CMK (cell line): ENCODE measurements at regions not wholly inside any gene's neighbourhood (a gene's known extent, or its start where the extent isn't known, plus 50 kb on each side); places are given as distances from the start of the nearest gene placed in this dataset.
A peak's percentile ranks its signal among the peaks of the same experiment; 100 is the strongest.

Experiments
- DNase-seq: peaks from one replicate; pipeline ENCODE4 v3.0.0-alpha.2; 2010; ENCODE audit warnings: low read depth

DNA sequence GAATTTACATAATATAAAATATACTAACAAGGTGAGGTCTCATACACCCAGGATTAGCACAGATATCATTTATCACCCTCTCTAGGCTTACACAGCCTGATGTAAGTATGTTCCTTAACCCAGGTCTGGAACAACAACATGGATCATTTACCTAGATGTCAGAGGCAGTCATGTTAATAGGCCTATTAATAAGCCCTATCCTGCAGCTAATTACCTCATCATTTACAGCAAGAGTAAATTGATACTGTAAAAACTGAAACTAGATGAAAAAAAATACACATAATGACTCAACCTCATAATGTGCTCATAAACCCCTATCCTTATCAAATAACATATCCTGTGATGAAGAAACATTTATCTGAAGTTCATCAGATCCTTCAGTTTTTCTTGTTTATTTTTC, 334.3 kb upstream of the MANEA start:
- DNase-seq: no peak

DNA sequence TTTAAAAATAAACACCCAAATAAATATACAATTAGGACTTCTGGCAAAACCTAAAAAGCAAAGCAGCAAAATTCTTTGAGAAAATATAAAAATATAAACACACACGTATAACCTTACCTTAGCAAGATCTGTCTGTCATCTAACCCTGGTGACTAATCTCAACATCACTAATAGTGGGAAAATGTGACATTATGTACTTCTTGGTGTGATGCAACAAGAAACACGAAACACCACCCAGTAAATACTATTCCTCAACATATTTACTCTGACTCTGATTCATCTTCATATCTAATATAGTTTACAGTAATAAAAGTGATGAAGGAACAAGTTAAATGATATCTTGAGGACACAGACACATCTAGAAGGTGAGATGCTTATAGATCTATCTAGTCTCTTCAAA, 332.6 kb upstream of the MANEA start:
- no peak for DNase-seq

DNA sequence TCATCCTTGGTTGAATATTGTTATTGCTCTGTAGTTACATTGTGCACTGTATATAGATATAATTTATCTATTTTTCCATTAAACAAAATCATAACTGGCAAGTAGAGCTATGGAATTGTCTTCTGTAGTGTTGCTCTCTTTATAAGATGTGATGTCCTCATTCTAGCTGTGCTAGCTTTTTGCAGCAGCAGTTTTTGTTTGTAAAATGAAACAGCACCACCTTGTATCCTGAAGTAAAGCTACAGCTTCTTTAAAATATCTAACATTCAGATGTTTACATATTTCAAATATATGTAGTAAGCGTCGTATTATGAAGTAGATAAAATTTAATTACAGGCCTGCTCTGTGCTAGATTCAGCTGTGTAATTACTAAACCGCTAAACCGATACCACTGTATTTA, 328.8 kb upstream of the MANEA start:
- no peak for DNase-seq

DNA sequence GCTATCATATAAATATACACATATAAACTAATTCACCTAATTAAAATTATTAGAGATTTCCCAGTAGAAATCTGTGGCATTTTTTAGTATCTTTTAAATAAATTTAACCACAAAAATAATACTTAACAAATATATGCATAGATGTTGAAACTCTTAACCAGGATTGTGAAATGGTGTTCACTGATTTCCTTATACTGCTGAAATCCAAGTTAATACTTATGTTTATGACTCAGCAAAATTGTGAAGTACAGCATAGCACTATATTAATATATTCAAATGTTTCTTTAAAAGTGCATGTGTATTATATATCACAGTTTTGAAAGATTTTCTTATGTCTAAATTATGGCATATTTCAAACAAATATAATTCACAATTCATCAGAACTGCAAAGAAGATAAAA, 328.2 kb upstream of the MANEA start:
- no peak for DNase-seq

DNA sequence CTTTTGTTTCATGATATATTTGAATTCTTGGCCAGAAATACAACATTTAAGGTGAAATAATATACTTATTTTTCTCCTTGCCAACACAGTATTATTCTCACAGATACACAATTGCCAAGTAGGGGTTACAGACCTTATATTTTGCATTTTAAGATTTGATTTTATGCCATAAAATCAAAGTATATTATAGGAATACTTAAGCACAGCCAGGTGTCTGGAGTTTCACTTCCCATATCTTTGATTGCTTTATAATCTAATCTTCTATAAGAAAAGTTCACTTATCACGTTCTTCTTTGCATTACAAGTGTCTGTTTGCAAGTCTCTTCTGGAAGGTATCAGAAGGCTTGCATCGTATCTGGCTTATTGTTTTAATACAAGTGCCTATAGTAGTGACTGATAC, 327.7 kb upstream of the MANEA start:
- DNase-seq: no peak

DNA sequence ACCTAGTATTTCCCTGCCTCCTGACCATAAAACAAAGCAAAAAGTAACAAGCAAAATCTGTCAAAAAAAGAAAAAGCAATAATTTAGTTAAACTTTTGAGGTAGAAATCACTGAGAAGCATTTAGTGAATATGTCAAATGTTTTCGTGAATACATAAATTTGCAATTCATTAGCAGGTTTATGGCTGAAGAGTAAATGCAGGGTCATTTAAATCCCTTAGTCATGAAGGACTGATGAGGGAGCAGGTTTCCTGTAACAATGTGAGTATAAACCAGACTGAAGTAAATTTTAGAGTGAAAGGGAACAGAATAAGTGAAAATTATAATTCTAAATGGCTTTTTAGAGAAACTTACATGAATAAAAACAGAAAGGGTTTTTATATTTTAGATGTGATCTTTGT, 313.5 kb upstream of the MANEA start:
- no peak for DNase-seq

DNA sequence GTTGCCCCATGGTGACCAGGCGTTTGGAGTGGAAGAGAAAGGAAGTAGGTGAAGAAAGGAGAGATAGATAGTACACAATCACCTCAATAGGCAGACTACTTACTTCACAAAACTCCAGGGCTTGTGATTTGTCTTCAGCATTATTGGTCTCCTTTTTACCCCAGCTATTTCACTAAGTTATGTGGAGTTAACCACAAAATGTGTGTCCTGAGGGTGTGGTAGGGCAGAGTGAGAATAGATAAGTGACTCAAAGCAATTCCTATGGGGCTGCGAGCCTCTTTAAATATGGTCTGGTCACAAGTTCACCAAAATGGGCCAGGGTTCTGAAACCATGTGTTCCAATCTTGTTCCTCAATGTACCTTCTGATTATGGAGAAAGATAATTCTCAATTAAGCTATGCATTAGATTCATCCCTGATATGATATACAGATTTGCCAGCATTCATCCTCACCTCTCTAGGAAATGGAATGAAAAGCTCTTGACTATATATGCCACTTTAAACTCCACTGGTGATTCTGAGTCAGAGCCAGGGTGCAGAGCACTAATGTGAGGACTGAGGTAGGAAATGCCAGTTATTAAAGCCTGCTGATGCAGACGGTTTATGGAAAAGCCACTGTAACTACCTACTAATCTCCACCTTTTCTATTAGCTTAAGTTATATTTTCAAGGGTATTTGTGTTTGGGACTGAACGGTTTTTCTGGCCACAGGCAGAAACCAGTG, 310.6 kb upstream of the MANEA start:
- peak; percentile 52 for DNase-seq

DNA sequence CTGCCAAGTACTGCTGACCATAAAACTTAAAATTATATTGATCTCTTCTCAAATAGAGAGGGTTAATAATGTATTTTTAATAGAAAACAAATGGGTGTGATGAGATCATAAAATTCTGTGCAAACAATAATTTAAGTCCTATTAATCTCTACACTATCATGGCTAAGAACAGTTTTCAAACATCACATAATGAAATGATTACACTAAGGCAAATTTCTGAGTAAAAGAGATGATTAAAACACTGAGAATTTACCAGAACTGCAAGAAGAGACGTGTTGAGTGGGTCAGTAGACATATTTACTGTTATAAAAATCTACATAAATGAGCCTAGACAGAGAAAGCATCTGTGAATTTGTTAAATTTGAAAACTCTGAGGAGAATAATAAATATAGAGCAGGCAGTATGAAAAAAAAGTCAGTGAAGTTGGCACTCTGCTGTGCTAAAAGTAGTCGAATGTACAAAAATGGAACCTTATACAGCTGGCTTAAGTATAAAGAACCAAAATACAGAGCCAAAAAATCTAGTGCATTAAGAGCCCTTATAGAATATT, 302.6 kb upstream of the MANEA start:
- no peak for DNase-seq

DNA sequence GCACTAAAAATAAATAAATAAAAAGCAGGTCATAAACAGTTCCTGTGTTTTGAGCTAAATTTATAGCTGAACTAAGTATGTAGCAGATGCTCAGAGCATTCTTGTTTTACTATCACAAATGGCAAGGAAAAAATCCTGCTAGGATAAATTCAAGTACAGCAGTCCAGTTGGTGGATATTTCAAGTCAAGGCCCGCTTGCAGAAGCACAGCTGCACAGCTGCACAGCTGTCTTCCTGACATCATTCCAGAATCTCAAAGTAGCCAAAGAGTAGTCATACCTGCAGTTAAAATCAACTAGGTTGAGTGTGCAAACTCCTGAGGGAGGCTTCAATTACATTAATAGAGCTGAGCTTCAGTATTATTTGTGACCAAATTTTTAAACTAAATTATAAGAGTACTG, 297.7 kb upstream of the MANEA start:
- no peak for DNase-seq

DNA sequence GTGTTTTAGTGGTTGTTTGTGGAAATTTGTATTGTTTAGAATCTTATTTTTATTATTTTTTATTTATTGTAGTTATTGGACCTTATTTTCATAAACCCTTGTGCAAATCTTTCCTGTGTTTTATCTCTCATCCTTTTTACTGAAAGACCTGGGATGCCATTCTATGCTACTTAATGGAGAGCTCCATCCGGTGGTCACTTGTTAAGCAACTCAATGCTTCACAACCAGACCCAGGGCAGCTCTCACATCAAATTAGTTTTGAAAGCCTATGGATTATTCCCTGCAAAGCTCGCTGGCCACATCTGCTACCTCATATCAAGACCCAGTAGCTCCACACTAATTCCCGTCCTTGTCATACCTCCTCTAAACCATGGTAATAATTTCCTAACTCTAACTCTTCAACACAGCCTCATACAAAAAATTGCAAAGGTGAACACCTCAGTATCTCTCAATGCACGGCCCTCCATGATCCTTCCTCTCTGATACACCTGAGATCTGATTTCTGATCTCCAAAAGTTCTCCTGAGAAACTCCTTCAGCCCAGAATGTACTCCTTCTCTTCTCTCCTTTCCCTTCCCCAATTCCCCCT, 296.6 kb upstream of the MANEA start:
- DNase-seq: peak; percentile 27

DNA sequence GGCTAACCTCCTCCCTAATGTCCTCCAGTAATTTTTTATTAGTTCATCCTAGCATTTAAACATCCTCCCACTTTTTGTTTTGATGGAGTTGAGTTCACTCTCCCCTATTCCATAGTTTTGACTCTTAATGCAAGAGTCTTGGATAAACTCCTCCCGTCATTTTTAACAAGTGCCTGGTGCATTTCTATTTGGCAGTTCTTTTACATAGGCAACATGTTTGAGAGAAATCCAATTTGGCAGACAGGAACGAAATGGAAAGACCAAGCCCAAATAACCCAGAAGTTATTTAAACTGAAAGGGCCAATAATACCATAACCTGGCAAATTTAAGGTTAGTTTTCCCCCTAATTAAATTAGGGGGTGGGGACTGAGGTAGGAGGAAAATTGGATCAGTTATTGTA, 291.5 kb upstream of the MANEA start:
- DNase-seq: no peak

DNA sequence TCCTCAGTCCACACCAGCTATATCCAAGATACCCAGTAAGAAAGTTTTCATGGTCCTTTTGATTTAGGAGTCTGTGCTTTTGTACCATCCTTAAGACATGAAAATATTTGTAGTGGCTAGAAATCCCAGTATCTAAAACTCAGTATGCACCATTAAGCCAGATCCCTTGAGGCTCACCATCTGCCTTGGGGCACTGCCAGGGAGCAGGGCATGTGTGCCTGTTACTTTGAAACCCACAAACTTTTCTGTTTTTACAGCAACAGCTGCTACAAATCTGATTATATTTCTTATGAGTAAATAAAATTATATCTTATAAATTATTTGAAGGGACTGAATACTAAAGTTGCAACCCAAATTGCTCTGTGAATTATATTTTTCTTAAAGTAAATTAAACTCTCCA, 290.5 kb upstream of the MANEA start:
- DNase-seq: no peak

DNA sequence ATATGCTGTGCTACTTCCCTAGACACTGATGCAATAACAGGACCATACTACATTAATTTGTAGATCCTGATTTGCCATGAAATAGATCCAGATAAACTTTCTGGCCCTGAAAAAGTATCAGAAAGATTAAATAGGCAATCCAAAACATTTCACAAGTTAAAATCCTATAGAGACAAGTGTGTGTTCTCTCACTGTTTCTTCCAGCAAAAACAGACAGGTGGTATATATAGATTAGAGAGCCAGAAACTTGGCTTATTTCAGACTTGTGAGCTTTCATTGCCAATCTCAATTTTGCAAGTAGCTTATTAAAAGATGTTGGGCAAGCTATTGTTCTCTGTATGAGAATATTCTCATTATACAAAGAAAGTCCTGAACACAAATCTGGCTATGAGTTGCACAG, 289.1 kb upstream of the MANEA start:
- no peak for DNase-seq

DNA sequence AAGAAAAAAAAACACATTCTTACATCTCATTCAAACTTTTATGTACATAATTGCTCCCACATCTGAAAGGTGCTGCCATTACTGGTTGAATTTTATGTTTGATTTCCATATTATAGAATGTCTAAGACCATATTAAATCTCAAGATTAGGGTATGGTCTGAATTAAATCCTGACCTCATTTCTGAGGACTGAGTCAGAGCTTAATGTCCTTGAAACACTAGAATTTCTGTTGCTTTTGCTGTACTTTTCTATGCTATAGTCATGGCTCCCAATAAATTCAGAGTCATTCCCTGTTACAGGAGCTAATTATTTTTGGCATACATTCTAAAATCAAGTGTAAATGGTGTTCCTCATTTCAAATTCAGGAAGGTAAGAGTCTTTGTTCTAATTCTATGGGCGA, 285.3 kb upstream of the MANEA start:
- DNase-seq: no peak

DNA sequence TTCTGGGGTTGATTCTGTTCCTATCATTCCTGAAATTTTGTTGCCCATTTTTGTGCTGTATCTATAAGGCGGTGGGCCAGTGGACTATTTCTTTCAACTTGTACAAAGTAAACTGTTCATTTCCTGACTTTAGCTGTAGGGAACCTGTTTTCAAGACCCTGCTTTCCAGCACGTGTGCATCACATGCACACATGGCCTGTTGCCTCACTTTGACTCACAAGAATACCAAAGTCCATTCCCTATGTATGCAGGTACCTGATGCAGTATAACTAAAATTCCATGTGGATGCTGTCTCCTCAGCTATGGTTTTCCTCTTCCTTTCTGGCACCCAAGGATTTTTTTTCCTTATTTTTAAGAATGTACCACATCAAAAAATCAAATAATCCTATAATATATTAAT, 284.1 kb upstream of the MANEA start:
- DNase-seq: no peak

DNA sequence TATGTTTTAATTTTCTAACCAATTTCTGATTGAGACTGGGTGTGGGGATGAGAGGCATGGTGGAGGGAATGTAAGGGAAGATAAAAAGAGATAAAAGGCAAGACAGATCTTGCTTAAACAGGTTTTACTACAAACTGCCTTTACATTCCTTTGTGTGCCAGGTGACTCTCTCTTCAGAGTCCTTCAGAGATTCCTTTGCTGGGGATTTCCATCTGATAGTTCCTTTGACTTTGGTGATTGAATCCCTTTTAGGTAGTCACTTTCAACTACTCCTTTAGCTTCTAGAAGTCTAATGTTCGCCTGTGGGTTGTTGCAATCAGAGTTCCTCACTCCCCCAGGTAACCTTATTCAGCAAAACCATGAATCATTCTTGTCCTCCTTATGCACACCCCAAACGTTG, 283.3 kb upstream of the MANEA start:
- no peak for DNase-seq

DNA sequence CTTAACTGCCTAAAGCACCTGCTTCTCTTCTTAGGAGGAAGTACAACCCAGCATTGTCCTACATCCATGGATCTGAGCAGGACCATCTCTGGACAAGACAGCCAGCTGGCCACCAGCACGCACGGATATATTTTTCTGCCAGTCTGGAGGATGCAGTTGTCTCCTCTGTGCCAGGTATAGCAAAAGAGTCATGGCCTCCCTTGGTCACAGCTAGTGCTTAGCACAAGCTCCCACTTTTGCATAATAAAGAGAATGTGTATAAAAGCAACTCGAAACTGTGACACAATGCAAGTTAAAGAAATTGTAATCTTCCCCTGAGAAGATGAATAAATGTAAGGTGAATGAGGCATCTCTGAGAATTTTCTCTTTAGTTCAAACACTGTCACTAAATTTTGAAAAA, 267.8 kb upstream of the MANEA start:
- no peak for DNase-seq

DNA sequence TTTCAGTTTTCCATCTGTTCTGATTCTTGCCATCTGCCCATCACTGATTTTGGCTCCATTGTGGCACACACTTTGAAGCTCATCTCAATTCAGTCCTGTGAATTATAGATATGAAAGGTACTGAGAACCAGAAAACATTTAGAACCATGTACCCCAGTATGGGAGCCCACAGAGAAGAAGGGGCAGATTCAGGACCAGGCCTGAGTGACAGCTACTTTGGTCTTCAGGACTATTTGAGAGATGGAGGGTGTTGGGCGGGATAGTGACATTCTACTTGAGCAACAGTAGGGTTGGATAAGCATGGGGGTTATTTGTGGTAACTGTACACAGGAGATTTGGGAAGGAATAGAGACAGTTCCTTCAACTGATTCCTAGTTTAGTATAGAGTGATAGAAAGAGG, 259.2 kb upstream of the MANEA start:
- DNase-seq: no peak

DNA sequence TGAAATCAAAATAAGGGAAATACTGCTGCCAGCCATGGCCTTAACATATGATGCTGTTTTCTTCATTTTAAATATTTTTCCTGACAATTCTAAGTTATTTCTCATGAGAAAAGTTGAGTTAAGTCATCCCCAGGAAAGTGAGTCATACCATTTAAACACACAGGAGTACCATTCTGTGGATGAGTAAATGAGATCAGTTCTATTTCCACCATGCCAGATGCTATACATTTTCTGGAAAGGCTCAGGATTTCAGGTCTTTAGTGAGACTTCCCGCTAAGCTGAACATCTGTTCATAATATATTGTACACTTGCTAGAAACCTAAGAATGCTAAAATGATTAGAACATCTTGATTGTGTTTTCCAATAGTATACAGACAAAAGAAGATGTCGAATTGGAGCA, 256.2 kb upstream of the MANEA start:
- DNase-seq: no peak

DNA sequence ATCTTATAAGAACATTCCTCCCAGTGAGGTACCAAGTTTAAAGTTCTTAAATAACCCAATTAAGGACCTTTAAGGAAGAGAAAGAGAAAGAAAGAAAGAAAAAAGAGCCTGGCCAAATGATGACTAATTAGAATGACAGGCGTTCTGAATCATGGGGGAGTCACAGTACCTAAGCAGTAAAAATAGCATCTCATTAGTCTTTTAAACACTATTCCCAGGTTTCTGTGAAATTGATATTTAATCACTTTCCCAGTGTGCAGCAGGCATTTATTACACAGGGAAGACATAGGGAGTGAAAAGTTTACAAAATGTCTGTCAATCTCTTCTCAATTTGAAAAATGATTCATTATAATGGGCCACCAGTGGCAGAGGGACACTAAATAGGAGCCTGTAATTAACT, 251.4 kb upstream of the MANEA start:
- DNase-seq: no peak

DNA sequence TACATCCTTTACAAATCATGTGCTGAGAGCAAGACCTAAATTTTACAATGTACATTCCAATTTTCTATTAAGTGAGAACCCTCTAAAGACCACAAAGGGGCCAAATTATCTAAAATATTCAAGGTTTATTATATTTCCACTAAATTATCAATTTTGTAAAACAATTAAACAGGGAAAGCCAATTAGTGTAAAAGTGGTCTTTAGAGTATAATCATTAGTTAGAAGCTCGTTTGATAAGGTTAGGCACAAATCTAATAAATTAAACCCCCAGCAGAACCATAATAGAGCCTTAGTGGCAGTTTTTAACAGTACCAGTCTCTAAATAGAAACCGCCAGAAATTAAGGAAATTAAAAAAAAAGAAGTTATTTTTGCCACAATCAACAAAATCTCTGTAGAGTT, 249.1 kb upstream of the MANEA start:
- no peak for DNase-seq

DNA sequence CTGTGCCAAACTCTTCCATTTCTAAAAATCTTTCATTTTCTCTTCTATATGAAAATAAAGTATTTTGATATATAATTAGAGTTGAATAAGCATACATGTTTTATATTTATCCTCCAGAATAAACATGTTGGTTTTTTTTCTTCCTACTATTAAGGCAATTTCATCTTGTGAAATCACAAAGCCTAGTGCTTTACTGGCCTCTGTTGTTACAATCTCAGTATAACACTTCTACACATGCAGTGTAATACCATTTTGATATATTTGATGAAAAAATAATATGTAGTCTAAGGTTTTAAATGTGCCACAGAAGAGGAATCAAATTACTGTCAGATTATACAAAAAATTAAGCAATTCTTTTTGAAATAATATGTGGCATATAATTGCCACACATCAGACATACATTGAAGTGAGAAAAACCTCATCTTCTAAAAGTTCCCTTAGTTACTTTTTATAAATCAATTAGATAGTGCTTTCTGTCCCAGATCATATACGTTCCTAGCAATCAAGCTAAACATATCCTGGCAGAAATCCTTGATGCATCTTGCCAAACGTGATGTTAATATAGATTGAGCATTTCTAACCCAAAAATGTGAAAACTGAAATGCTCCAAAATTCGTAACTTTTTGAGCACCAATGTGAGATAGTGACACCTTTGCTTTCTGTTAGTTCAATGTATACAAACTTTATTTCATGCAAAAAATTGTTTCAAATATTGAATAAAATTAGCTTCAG, 225.1 kb upstream of the MANEA start:
- no peak for DNase-seq

DNA sequence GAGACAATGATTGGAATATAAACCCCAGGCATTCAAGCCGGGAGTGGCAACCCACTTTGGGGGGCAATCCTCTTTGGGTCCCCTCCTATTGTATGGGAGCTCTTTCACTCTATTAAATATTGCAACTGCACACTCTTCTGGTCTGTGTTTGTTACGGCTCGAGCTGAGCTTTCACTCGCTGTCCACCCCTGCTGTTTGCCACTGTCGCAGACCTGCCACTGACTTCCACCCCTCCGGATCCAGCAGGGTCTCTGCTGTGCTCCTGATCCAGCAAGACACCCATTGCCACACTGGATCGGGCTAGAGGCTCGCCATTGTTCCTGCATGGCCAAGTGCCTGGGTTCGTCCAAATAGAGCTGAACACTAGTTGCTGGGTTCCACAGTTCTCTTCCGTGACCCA, 222.8 kb upstream of the MANEA start:
- DNase-seq: no peak
